NCI-H146 (cell line): ENCODE measurements at regions not wholly inside any gene's neighbourhood (a gene's known extent, or its start where the extent isn't known, plus 50 kb on each side); places are given as distances from the start of the nearest gene placed in this dataset.

Source experiments
- DNase-seq: peaks from one replicate; lab custom pipeline; 2025; lab: John Stamatoyannopoulos, UW

GRCh38 chr4:124530464-124531077 is 182.0 kb downstream of the ANKRD50 start:
- DNase-seq: no peak

- DNase-seq: no peak
These were observed 178.4 kb downstream of the ANKRD50 start for GRCh38 chr4:124534131-124534530.

GRCh38 chr4:124535003-124535402 is 177.5 kb downstream of the ANKRD50 start:
- DNase-seq: no peak

GRCh38 chr4:124536946-124537345 is 175.6 kb downstream of the ANKRD50 start:
- DNase-seq: no peak

GRCh38 chr4:124537971-124538370 is 174.6 kb downstream of the ANKRD50 start:
- DNase-seq: no peak

GRCh38 chr4:124540014-124540413 is 172.5 kb downstream of the ANKRD50 start:
- no peak for DNase-seq

GRCh38 chr4:124541652-124542420 is 170.7 kb downstream of the ANKRD50 start:
- DNase-seq: no peak

- DNase-seq: no peak
These were observed 156.6 kb downstream of the ANKRD50 start for GRCh38 chr4:124555959-124556358.

GRCh38 chr4:124564121-124564520 is 148.4 kb downstream of the ANKRD50 start:
- DNase-seq: no peak

- no peak for DNase-seq
These were observed 147.2 kb downstream of the ANKRD50 start for GRCh38 chr4:124565371-124565770.

GRCh38 chr4:124566030-124566429 is 146.5 kb downstream of the ANKRD50 start:
- no peak for DNase-seq

GRCh38 chr4:124573056-124573455 is 139.5 kb downstream of the ANKRD50 start:
- no peak for DNase-seq

GRCh38 chr4:124579896-124580295 is 132.6 kb downstream of the ANKRD50 start:
- no peak for DNase-seq

- no peak for DNase-seq
These were observed 128.7 kb downstream of the ANKRD50 start for GRCh38 chr4:124583797-124584196.

GRCh38 chr4:124589786-124590185 is 122.7 kb downstream of the ANKRD50 start:
- no peak for DNase-seq

GRCh38 chr4:124590480-124590879 is 122.1 kb downstream of the ANKRD50 start:
- no peak for DNase-seq

GRCh38 chr4:124591637-124592036 is 120.9 kb downstream of the ANKRD50 start:
- no peak for DNase-seq

- no peak for DNase-seq
These were observed 119.0 kb downstream of the ANKRD50 start for GRCh38 chr4:124593494-124593893.

GRCh38 chr4:124594945-124595344 is 117.6 kb downstream of the ANKRD50 start:
- no peak for DNase-seq

GRCh38 chr4:124596816-124597215 is 115.7 kb downstream of the ANKRD50 start:
- DNase-seq: no peak

GRCh38 chr4:124610211-124610610 is 102.3 kb downstream of the ANKRD50 start:
- no peak for DNase-seq
